ENCODE measurements at regions not wholly inside any gene's neighbourhood (a gene's known extent, or its start where the extent isn't known, plus 50 kb on each side); places are given as distances from the start of the nearest gene placed in this dataset.

DNA sequence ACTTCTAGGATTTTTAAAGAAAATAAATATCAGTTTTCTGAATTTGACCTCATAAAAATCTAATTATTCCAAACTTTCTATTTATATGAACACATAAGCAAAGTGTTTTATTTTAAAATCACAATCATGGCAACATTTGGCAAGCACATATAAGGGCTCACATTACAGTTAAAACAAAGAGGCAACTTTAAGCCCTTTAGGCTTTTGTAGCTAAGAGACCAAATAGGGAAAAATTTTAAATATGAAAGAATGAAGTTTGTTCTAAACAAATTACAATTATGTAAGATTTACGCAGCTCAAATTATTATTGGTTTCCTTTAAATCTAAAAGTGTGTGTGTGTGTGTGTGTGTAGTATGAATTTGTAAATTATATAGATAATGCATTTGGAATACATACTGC, 267.0 kb downstream of the ZIC4 start:
- H3K27me3 ChIP-seq (ENCODE audit: control insufficient read depth, insufficient read depth, low read length): no peaks in the 10 kb centered on the region
- no peaks in the 10 kb centered on the region for H3K9me3 ChIP-seq (ENCODE audit: control insufficient read depth, insufficient read depth, low read depth, low read length)
- TF ChIP-seq TCF7L2 (IDR thresholded peaks at IDR 0.05; ENCODE audit: low read depth, low read length) (no peak), POLR2AphosphoS5 (IDR thresholded peaks at IDR 0.05; ENCODE audit: low read depth, low read length) (no peak), REST (IDR thresholded peaks at IDR 0.05; ENCODE audit: insufficient read depth in 1 of 2, low read depth in 2 of 2, low read length in 1 of 2) (no peak), SIN3A (IDR thresholded peaks at IDR 0.05; ENCODE audit: borderline replicate concordance, insufficient read depth, low read depth, low read length) (no peak)
- TF ChIP-seq, protein P1, sequence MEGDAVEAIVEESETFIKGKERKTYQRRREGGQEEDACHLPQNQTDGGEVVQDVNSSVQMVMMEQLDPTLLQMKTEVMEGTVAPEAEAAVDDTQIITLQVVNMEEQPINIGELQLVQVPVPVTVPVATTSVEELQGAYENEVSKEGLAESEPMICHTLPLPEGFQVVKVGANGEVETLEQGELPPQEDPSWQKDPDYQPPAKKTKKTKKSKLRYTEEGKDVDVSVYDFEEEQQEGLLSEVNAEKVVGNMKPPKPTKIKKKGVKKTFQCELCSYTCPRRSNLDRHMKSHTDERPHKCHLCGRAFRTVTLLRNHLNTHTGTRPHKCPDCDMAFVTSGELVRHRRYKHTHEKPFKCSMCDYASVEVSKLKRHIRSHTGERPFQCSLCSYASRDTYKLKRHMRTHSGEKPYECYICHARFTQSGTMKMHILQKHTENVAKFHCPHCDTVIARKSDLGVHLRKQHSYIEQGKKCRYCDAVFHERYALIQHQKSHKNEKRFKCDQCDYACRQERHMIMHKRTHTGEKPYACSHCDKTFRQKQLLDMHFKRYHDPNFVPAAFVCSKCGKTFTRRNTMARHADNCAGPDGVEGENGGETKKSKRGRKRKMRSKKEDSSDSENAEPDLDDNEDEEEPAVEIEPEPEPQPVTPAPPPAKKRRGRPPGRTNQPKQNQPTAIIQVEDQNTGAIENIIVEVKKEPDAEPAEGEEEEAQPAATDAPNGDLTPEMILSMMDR (IDR thresholded peaks at IDR 0.05): no peak
- ATAC-seq (no peak), DNase-seq (ENCODE audit: low read depth, low spot score) (no peak)
- no peaks in the 10 kb centered on the region for H3K4me1 ChIP-seq (ENCODE audit: control insufficient read depth, insufficient read depth, low read length)
- no peak overlapping the region for H3K4me3 ChIP-seq (ENCODE audit: low read depth in 2 of 2, low read length in 2 of 2)
- H3K27ac ChIP-seq (ENCODE audit: low read length): no peak overlapping the region
- POLR2A ChIA-PET: no interaction called here
- H3K36me3 ChIP-seq (ENCODE audit: control insufficient read depth, insufficient read depth, low read length): no peaks in the 10 kb centered on the region
- intact Hi-C loops (cut with micrococcal nuclease; ENCODE audit: unreplicated experiment) (no loop called here), in situ Hi-C loops (cut with HindIII; ENCODE audit: low pct_unique_long_range_greater_than_20kb, low sequenced_read_pairs) (no loop called here)
- no TSS peak for BruUV-seq (replicated peaks)
- CTCF ChIA-PET: no interaction called here

- ChIA-PET CTCF (no interaction called here), POLR2A (no interaction called here)
- TF ChIP-seq SIN3A (IDR thresholded peaks at IDR 0.05; ENCODE audit: borderline replicate concordance, insufficient read depth, low read depth, low read length) (no peak), TCF7L2 (IDR thresholded peaks at IDR 0.05; ENCODE audit: low read depth, low read length) (no peak), POLR2AphosphoS5 (IDR thresholded peaks at IDR 0.05; ENCODE audit: low read depth, low read length) (no peak), REST (IDR thresholded peaks at IDR 0.05; ENCODE audit: insufficient read depth in 1 of 2, low read depth in 2 of 2, low read length in 1 of 2) (no peak)
- TF ChIP-seq, protein P1 (IDR thresholded peaks at IDR 0.05): no peak
- intact Hi-C loops (cut with micrococcal nuclease; ENCODE audit: unreplicated experiment): no loop called here
- no TSS peak for BruUV-seq (replicated peaks)
- no peak overlapping the region for H3K4me3 ChIP-seq (ENCODE audit: low read depth in 2 of 2, low read length in 2 of 2)
- H3K36me3 ChIP-seq (ENCODE audit: control insufficient read depth, insufficient read depth, low read length): no peaks in the 10 kb centered on the region
- in situ Hi-C loops (cut with HindIII; ENCODE audit: low pct_unique_long_range_greater_than_20kb, low sequenced_read_pairs): no loop called here
- DNase-seq (ENCODE audit: low read depth, low spot score) (no peak), ATAC-seq (no peak)
- H3K27ac ChIP-seq (ENCODE audit: low read length): no peak overlapping the region
- H3K9me3 ChIP-seq (ENCODE audit: control insufficient read depth, insufficient read depth, low read depth, low read length): no peaks in the 10 kb centered on the region
- H3K4me1 ChIP-seq (ENCODE audit: control insufficient read depth, insufficient read depth, low read length): no peaks in the 10 kb centered on the region
- H3K27me3 ChIP-seq (ENCODE audit: control insufficient read depth, insufficient read depth, low read length): no peaks in the 10 kb centered on the region
Observed at GRCh38 chr3:147132168-147132567, 274.2 kb downstream of the ZIC4 start.
